Erythroblast (primary cell): ENCODE measurements at regions not wholly inside any gene's neighbourhood (a gene's known extent, or its start where the extent isn't known, plus 50 kb on each side); places are given as distances from the start of the nearest gene placed in this dataset.
"Not testable (repeated sequence)": the region's sequence is repeated elsewhere in the genome, so short reads cannot be mapped to it uniquely, and the experiment has no call there.

Source experiments
- DNase-seq, 2 experiments: peaks; one replicate each; lab custom pipeline; 2025; lab: John Stamatoyannopoulos, UW
- GATA1 ChIP-seq: IDR thresholded peaks from 2 replicates; pipeline ENCODE4 v1.6.1; 2011; ENCODE audit warnings: low read depth, mild to moderate bottlenecking, control low read depth, low read length, moderate library complexity
- POLR2A ChIP-seq: IDR thresholded peaks from 2 replicates; pipeline ENCODE4 v1.6.1; 2011; ENCODE audit warnings: mild to moderate bottlenecking, low read length

- no peak for TF ChIP-seq POLR2A
- TF ChIP-seq GATA1 = no peak
- no peak for DNase-seq
Measured at GRCh38 chr11:46202696-46203391, 74.6 kb upstream of the CREB3L1 start.

- DNase-seq = no peak
- TF ChIP-seq POLR2A (no peak), GATA1 (no peak)
Measured at GRCh38 chr11:46202149-46202548, 75.3 kb upstream of the CREB3L1 start.

- no peak for TF ChIP-seq GATA1
- TF ChIP-seq POLR2A = no peak
- no peak for DNase-seq
Measured at GRCh38 chr11:46200537-46201281, 76.8 kb upstream of the CREB3L1 start.

DNA sequence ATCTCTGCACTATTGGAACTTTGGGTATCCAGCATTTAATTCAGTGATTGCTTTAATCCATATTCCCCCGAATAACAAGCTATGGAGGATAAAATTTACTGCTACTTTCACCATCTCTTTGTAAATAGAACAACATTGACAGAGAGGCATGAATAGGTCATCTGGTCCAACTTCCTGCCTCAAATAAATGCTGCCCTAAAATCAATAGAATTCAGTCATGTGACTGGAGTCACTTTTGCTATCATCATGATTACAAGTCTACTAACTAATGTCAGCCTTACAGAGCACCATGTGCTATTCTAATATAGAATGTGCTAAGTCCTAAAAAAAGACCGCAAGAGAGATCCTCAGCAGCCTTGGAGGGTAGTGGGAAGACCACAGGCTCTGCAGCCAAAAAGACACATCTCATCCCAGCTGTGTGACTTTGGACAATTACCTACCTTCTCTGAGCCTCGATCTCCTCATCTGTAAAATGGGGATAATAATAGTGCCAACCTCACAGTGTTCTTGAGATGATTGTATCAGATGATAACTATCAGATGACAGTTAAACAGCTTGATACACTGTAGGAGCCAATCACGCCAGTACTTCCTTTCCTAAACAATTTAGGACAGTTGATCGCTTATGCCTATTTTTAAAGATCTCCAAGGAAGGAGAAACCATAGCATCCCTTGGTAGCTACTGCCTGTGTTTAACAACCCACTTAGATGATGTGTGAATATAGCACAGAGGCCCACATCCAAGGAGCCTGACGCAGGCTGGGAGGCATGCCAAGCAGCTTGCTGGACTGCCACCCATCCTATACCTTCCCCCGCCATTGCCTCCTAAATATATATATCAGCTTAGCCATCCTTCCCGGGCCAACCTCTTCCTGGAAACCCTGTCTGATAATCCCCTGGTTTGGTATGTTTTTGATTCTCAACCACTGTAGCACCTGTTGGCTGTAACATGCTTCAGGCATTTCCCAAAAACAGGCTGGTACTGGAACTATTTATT lies 77.3 kb upstream of the PHF21A start:
- no peak for DNase-seq
- no peak for TF ChIP-seq GATA1
- TF ChIP-seq POLR2A = no peak

DNA sequence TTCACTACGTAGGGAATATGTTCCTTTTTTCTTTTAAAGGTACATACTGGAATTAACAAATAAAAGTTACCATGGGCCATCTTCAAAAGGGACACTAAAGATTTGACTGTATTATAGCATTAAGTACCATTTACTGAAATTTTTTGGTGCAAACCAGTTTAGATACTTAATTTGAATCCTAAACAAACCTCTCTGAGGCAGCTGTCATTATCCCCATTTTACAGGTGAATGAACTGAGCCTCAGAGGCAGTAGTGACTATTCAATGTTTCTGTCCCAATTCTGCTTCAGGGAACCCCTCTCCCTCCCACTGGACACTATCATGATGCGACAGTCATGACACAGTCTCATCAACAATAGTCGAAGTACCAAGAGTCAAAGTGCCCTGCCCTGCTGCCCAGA lies 76.2 kb upstream of the PHF21A start:
- DNase-seq = no peak
- TF ChIP-seq GATA1 (no peak), POLR2A (no peak)

- TF ChIP-seq POLR2A (no peak), GATA1 (no peak)
Measured at GRCh38 chr11:46188017-46188416, 66.8 kb upstream of the PHF21A start.

DNA sequence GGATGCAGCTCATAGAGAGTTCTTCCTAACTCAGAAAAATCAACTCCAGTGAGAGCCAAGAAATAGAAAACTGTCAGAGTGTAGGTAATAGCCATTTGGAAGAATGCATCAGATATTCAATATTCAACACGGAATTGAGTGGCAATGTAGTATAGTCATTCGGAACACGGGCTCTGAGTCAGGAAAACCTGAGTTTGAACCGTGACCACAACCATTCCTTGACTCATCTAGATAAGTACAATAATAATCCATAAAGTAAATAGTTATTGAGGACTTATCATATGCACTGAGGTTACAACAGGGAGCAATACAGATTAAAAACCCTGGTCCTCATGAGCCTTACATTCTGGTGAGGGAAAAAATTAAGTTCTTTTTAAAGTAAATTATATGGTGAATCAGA lies 62.6 kb upstream of the PHF21A start:
- no peak for DNase-seq
- TF ChIP-seq POLR2A = no peak
- TF ChIP-seq GATA1 = no peak

More at GRCh38 chr11:46188017-46188416, 66.8 kb upstream of the PHF21A start:
- no peak for DNase-seq

DNA sequence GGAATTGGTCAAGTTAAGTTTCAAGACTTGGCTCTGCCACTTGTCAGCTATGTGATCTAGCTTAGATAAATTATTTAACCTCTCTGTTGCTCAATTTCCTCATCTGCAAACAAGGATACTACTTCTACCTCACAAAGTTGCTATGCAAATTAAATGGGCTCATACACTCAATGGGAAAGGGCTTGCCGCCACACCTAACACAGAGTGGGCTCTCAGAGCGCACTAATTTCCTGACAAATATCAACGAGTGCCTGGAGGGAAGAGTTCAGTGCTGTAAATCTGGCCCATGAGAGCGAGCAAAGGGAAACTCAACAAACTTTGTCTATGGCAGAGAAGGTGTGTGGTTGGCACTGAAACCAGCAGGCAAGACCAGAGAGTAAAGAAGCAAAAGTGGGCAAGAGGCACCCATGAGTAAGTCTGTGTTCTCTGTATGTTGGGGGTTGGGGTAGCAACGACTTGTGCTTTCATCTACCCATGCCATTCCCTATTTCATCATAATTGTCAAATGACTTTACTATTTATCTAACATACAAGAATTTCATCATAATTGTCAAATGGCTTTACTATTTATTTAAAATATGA lies 60.7 kb upstream of the PHF21A start:
- no peak for DNase-seq
- TF ChIP-seq GATA1 (no peak), POLR2A (no peak)

- DNase-seq = no peak
- no peak for TF ChIP-seq GATA1
- no peak for TF ChIP-seq POLR2A
Measured at GRCh38 chr11:46181387-46181786, 60.1 kb upstream of the PHF21A start.

DNA sequence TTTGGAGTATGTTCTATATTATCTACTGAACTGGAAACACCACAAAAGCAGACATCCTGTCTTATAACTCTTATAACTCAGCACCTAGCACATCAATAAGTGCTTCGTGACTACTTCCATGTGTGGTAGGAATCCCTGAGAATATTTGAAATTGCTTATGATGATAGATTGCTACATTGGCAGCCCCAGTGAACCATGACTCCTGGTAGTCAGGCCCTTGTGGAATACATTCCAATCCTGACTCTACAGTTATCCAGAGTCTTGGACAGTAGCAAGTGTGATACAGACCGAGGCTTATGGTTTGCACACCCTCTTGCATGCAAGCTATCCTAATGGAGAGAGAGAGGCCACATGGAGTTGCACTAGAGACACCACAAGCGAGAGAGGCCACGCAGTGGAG lies 59.5 kb upstream of the PHF21A start:
- TF ChIP-seq POLR2A = no peak
- TF ChIP-seq GATA1 = no peak
- DNase-seq = no peak

GRCh38 chr11:46178513-46178912 lies 57.3 kb upstream of the PHF21A start:
- TF ChIP-seq GATA1 (no peak), POLR2A (no peak)
- DNase-seq = no peak

- TF ChIP-seq GATA1 (no peak), POLR2A (no peak)
- DNase-seq = no peak
Measured at GRCh38 chr11:46176421-46176820, 55.2 kb upstream of the PHF21A start.

GRCh38 chr11:46175401-46176002 lies 54.2 kb upstream of the PHF21A start:
- no peak for TF ChIP-seq POLR2A
- no peak for TF ChIP-seq GATA1
- DNase-seq = no peak

- DNase-seq = not testable (repeated sequence)
Measured at GRCh38 chr11:46171693-46172092, 50.4 kb upstream of the PHF21A start.
